ENCODE measurements at regions not wholly inside any gene's neighbourhood (a gene's known extent, or its start where the extent isn't known, plus 50 kb on each side); places are given as distances from the start of the nearest gene placed in this dataset.

- DNase-seq, result no peak
Observed at GRCh38 chr20:6831461-6831860, 64.0 kb downstream of the BMP2 start.

- DNase-seq, result no peak
Observed at GRCh38 chr20:6832811-6833210, 65.3 kb downstream of the BMP2 start.

GRCh38 chr20:6835609-6836008 lies 68.1 kb downstream of the BMP2 start:
- no peak for DNase-seq

- DNase-seq, result no peak
Observed at GRCh38 chr20:6836821-6837374, 69.4 kb downstream of the BMP2 start.

- no peak for DNase-seq
Observed at GRCh38 chr20:6837730-6838129, 70.2 kb downstream of the BMP2 start.

GRCh38 chr20:6838181-6838826 lies 70.8 kb downstream of the BMP2 start:
- no peak for DNase-seq

GRCh38 chr20:6841128-6841527 lies 73.6 kb downstream of the BMP2 start:
- no peak for DNase-seq

- no peak for DNase-seq
Observed at GRCh38 chr20:6845141-6845540, 77.7 kb downstream of the BMP2 start.

- no peak for DNase-seq
Observed at GRCh38 chr20:6848041-6848440, 80.6 kb downstream of the BMP2 start.

- no peak for DNase-seq
Observed at GRCh38 chr20:6848992-6849391, 81.5 kb downstream of the BMP2 start.

GRCh38 chr20:6851136-6851535 lies 83.7 kb downstream of the BMP2 start:
- DNase-seq, result no peak

- DNase-seq, result no peak
Observed at GRCh38 chr20:6852478-6852877, 85.0 kb downstream of the BMP2 start.

GRCh38 chr20:6855104-6855503 lies 87.6 kb downstream of the BMP2 start:
- DNase-seq, result no peak

- DNase-seq, result no peak
Observed at GRCh38 chr20:6855796-6856195, 88.3 kb downstream of the BMP2 start.

- DNase-seq, result no peak
Observed at GRCh38 chr20:6857927-6858326, 90.4 kb downstream of the BMP2 start.

- DNase-seq, result no peak
Observed at GRCh38 chr20:6863355-6863754, 95.9 kb downstream of the BMP2 start.

GRCh38 chr20:6863798-6864201 lies 96.3 kb downstream of the BMP2 start:
- DNase-seq, result no peak

- DNase-seq, result no peak
Observed at GRCh38 chr20:6864740-6865139, 97.3 kb downstream of the BMP2 start.

GRCh38 chr20:6866741-6867140 lies 99.3 kb downstream of the BMP2 start:
- no peak for DNase-seq

GRCh38 chr20:6868861-6869260 lies 101.4 kb downstream of the BMP2 start:
- DNase-seq, result no peak

- no peak for DNase-seq
Observed at GRCh38 chr20:6870559-6870958, 103.1 kb downstream of the BMP2 start.

- DNase-seq, result no peak
Observed at GRCh38 chr20:6877633-6878032, 110.1 kb downstream of the BMP2 start.

- no peak for DNase-seq
Observed at GRCh38 chr20:6882561-6883291, 115.2 kb downstream of the BMP2 start.

GRCh38 chr20:6884114-6884513 lies 116.6 kb downstream of the BMP2 start:
- DNase-seq, result no peak
